Prostate gland (tissue), 2 donors: ENCODE measurements at regions not wholly inside any gene's neighbourhood (a gene's known extent, or its start where the extent isn't known, plus 50 kb on each side); places are given as distances from the start of the nearest gene placed in this dataset.

Experiments
- POLR2A ChIP-seq: fragments of 450-650 bp; IDR thresholded peaks from one replicate; pipeline ENCODE4 v1.6.1; 2016; ENCODE audit warnings: antibody characterized with exemption, mild to moderate bottlenecking
- POLR2AphosphoS5 ChIP-seq: sonication (generic); formaldehyde crosslinking; IDR thresholded peaks from one replicate; pipeline ENCODE4 v1.6.1; 2017; ENCODE audit warnings: antibody characterized with exemption
- TF ChIP-seq, protein P1 (sequence below), 4 experiments: fragments of 200-600 bp in 2 of 4; fragments of 450-650 bp in 2 of 4; sonication (generic) in 2 of 4; IDR thresholded peaks; 1 replicate in 3 of 4; 2 replicates in 1 of 4; pipeline ENCODE4 v1.5.1; 2016 to 2019; ENCODE audit warnings: antibody characterized with exemption in 4 of 4, mild to moderate bottlenecking in 2 of 4, moderate library complexity in 2 of 4

DNA sequence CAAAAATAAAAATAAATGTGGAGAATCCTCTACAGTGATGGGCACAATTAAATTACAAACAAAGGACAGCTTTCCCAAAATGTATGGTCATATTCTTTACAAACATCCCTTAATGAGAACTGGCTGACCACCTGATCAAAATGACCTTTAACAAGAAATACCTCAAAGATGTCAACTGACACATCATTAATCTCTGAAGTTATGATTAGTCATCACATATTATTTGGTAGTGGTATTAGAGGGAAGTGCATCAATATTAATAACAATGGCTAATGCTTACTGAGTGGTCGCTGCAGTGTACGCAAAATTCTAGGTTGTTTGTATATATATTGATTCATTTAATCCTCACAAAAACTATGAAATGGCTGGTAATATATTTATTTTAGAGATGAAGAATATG, 340.6 kb downstream of the GJA1 start:
- TF ChIP-seq POLR2AphosphoS5 (no peak), POLR2A (no peak)
- TF ChIP-seq, protein P1, sequence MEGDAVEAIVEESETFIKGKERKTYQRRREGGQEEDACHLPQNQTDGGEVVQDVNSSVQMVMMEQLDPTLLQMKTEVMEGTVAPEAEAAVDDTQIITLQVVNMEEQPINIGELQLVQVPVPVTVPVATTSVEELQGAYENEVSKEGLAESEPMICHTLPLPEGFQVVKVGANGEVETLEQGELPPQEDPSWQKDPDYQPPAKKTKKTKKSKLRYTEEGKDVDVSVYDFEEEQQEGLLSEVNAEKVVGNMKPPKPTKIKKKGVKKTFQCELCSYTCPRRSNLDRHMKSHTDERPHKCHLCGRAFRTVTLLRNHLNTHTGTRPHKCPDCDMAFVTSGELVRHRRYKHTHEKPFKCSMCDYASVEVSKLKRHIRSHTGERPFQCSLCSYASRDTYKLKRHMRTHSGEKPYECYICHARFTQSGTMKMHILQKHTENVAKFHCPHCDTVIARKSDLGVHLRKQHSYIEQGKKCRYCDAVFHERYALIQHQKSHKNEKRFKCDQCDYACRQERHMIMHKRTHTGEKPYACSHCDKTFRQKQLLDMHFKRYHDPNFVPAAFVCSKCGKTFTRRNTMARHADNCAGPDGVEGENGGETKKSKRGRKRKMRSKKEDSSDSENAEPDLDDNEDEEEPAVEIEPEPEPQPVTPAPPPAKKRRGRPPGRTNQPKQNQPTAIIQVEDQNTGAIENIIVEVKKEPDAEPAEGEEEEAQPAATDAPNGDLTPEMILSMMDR (IDR thresholded peaks at IDR 0.05), result no peak
